CD4-positive, alpha-beta T cell treated with Interleukin-15 for 4 hours (primary cell): ENCODE measurements at regions not wholly inside any gene's neighbourhood (a gene's known extent, or its start where the extent isn't known, plus 50 kb on each side); places are given as distances from the start of the nearest gene placed in this dataset.
"Not testable (repeated sequence)": the region's sequence is repeated elsewhere in the genome, so short reads cannot be mapped to it uniquely, and the experiment has no call there.

Source experiments
- DNase-seq: peaks from one replicate; pipeline ENCODE4 v3.0.0-alpha.2; 2020; ENCODE audit warnings: low spot score

DNA sequence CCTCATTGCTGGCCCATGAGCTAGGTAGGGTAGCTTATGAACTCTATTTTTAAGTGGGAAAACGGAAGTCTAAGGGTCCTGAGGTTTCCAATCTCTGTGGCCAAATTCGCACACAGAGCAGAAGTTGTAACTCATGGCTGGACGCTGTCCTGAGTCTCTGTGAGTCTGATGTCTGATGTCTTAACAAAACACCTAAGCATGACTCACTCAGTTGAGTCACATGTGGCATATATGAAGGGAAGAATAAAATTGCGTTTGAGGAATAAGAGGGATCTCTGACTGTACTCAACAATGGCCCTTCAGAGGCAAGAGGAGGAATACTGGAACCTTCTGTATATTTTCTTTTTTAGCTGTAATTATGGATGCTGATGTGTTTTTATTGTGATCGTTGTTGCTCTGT, 569.7 kb downstream of the RIT2 start:
- no peak for DNase-seq

DNA sequence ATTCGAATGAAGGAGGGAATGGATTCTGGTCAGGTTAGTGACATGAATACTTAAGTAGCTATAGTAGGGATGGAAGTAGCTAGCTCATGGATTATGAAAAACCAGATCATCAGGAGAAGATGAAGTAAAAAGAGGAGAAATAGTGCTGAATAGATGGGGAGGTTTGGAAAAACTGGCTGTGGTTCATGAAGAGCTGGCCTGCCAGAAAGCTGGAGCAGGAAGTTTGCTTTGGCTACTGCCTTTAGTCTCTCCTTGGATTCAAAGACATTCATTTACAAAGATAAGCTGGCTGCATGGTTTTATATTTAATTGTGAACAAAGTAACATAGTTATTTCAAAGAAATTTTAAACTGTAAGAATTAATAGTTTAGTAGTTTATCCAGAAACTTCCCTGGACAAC, 567.0 kb downstream of the RIT2 start:
- DNase-seq = no peak

DNA sequence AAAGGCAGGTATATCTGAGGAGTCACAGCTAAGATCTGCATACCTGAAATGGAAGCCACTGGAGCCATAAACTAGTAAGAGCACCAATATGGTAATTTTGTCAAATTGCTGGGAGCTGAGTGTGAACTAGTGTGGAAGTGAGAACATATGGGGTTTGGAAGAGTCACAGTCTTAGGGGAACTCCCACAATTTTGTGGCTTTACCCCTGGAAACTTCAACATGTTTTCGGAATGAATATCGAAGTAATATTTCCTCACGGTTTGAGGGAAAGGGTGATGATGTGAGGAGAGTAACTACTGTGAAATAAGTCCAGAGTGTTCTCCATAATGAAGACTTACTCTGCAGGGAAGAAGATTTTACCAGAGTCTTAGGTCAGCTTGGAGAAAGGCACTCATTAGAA, 565.9 kb downstream of the RIT2 start:
- no peak for DNase-seq

DNA sequence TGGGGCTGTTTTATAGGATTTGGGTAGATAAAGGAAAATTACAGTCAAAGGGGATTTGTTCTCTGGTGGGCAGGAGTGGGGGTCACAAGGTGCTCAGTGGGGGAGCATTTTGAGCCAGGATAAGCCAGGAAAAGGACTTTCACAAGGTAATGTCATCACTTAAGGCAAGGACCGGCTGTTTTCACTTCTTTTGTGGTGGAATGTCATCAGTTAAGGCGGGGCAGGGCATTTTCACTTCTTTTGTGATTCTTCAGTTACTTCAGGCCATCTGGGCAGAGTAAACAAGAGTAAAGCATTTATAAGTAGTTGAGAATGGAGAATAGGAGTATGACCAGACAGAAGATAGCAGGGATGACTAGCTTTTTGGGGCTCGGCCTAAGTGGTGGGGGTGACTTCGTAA, 562.9 kb downstream of the RIT2 start:
- DNase-seq = not testable (repeated sequence)

DNA sequence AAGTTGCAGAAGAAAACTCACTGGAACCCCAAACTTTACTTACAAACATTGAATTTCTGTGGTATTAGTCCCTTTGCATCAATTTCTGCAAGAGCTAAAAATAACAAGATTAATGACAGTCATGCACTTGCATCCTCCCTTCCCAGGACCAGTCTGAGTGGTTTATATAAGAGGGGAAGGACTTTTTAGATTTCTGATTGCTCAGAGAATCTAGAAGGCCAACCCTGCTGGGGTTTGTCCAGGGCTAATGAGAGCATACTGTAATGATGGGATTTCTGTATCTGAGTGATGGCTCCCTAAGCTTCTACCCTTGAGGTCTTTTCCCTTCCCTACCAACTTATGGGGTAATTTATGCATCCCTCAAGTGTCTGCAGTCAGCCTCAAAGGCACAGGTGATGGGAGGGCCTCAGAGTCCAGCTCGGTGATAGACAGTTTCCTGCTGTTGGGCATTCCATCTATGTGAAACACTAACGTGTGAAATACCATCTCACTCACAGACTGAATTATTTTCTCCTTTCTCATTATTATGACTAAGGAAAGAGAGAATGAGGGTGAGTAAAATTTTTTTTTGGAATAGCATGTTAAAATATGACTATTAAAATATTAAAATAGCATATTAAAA, 556.3 kb downstream of the RIT2 start:
- no peak for DNase-seq

DNA sequence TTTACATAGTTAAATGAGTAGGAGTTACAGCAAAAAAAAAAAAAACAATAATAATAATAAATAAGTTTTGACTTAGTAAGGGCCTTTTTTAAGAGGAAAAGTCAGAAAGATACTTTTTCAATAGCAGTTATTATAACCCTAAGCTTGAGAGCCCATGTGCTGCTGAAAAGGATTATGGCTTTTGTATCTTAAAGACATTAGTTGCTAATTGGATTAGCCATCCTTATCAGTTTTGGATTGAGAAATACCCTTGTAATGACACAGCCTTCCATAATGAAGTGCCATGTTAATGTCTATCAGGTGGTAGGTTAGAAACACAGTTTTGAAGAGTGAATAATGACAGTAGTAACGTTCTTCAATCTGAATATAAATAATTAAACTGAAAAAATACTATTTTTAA, 554.0 kb downstream of the RIT2 start:
- no peak for DNase-seq

DNA sequence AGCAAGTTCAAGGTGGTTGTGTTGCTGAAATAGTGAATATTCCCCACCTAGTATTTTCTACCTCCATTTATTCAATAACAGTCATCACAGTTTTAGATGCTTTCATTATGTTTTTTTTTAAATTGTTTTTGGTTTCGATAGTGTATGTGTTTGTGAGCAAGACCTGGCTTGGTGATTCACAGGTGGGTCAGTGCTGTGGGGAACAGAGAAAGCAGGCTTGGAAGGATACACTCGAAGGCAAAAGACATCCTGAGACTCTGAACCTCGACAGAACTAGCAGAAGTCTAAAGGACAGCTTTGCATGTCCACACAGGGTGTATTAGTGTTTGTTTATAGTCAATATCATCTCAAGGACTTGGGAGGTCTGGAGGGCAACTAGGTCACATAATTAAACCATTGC, 551.5 kb downstream of the RIT2 start:
- DNase-seq = no peak

DNA sequence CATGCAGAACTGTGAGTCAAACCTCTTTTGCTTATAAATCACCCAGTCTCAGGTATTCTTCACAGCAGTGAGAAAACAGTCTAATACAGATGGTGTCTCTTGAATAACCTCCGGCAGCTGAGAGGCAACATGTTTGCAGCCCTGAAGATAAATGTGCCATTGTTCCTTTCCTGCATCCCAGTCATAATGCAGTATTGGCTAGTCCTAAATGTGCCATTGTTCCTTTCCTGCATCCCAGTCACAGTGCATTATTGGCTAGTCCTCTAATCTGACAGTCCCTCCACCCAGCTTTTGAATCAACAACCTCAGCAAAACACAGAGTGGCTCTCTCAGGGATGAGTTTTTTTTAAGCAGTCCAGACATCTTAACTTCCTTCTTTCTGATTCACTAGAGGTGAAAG, 550.7 kb downstream of the RIT2 start:
- no peak for DNase-seq

DNA sequence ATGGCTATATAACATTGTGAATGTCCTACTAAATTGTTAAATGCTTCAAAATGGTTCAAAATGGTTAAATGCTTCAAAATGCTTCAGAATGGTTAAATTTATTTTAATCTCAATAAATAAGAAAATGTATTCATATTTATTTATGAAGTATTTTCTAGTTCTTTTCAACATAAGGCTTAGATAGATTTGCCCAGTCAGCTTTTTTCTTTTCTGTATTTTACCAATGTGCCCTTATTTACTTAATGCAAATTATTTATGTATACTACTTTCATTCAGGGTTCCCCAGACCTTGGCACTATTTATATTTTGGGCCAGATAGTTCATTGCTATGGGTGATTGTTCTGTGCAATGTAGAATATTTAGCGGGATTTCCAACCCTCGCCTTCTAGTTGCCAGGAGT, 546.7 kb downstream of the RIT2 start:
- DNase-seq = no peak

DNA sequence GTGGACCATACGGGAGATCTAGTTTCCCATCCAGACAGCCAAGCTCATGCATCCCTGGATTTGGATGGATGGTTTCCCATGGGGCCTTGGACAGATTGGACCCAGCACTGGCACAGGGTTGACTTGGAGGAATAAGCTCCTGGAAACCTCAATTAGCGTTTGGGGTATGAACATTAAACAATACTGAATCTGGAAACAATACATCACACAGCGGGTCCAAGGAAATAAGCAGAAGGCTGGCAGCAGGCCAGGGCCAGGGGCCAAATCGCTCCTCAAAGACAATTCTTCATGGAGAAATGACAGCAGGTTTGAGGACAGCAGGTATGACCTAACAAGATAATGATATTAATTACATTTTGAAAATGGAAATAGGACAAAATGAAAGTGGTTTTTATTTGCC, 540.6 kb downstream of the RIT2 start:
- DNase-seq = no peak

DNA sequence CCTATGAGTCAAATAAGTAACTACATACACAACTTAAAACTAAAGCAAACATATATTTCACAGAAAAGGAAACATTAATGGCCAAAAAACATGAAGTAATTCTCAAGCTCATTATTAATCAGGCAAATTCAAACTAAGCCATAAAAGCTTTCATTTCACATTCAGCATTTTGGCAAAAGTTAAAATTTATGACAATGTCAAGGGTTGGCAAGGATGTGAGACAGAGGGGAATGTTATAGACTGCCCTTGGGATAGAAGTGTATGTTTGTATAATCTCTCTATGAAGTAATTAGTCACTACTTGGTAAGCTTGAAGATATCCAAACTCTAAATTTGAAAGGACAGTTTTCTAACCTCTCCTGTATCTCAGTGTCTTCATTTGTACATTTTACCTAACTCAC, 539.4 kb downstream of the RIT2 start:
- no peak for DNase-seq

DNA sequence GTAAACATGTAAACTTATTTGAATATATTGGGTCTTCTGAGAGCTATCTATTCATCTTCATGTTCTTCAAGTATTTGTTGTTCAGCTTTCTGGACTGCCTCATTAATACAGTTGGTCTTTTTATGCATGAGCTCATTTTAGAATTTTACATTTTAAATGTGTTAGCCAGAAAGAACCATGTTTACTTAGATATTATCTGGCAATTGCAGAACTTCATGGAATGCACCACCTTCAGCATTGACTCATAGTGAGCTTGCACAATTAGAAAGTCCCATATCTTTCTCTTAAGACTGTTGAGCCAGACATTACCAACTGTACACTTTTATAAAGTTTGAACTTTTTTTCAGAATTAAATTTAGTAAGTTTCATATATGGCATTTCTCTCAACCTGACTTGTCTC, 536.7 kb downstream of the RIT2 start:
- DNase-seq = no peak

DNA sequence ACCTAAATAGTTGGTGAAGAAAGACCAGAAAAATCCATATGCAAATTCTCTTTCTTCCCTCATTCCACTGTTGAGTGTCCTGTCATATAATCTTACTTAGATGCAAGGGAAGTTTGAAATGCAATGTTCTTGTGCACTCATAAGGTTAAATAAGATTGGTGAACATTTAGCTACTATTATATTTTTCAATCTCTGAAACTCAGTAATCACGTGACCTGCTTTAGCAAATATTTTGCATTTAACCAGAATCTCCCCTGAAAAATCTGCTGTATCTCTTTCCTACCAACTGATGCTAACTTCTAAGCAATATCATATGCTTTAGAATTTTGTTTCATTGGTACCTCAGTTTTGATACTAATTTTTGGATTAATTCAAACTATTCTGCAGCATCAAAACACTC, 533.2 kb downstream of the RIT2 start:
- DNase-seq = no peak

DNA sequence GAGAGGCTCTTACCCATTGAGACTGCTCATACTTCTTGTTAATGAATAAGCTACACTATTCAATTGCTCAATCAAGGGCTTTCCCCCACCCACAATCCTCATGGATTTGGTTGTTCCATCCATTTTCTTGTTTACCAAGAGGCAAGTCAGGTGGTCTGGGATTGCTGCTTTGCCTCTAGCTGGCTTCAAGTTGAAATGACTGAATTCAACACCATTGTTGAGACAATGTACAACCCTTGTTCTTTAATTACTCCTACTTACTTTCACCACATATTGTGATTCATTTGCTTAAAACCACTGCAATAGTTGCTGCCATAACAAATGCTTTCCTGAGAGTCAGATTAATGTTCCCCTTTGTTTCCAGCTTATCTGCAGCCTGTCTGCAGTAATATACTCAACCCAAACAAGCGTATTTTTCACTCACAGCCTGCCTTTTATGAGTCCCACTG, 532.2 kb downstream of the RIT2 start:
- no peak for DNase-seq

DNA sequence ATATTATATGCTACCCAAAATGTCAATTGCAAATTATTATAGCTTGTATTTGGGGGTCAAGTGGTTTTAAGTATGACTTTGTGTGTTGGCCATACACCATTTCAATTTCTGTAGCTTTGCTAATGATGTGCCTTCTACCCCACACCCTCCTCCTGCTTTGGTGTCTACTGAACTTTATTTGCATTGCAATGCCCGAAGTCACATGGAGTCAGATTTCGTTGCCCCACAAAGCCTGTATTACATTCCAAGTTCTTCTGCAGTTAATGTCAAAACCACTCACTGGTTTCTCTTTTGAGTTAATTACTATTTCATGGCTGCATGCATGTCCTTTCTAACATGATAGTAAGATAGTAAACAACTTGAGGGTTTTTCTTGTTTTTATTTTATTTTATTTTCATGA, 528.9 kb downstream of the RIT2 start:
- no peak for DNase-seq

DNA sequence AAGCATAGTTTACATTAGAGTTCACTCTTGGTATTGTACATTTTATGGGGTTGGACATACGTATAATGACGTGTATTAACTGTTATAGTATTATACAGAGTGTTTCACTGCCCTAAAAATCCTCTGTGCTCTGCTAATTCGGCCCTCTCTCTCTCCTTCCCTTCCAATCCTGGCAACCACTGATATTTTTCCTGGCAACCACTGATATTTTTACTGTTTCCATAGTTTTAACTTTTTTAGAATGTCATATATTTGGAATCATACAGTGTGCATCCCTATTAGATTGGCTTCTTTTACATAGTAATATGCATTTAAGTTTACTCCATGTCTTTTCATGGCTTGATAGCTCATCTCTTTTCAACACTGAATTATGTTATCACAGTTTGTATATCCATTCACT, 526.7 kb downstream of the RIT2 start:
- DNase-seq = no peak

DNA sequence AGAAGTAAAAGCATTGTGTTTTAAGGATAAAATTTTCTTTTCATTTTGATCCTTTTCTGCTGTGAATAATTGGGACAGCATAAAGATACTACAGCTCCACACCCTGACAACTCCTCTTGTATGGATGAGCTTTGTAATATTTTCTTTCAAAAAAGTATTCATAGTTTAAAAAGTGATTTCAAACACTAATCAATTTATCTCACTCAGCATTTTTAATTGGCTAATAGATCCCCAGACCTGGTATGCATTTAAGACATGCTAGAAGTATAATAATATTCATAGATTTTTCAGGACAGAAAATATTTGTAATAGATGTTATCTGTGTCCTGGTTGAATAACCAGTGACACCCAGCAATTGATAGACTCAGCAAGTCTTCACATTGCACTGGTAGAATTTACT, 510.7 kb downstream of the RIT2 start:
- DNase-seq = no peak

DNA sequence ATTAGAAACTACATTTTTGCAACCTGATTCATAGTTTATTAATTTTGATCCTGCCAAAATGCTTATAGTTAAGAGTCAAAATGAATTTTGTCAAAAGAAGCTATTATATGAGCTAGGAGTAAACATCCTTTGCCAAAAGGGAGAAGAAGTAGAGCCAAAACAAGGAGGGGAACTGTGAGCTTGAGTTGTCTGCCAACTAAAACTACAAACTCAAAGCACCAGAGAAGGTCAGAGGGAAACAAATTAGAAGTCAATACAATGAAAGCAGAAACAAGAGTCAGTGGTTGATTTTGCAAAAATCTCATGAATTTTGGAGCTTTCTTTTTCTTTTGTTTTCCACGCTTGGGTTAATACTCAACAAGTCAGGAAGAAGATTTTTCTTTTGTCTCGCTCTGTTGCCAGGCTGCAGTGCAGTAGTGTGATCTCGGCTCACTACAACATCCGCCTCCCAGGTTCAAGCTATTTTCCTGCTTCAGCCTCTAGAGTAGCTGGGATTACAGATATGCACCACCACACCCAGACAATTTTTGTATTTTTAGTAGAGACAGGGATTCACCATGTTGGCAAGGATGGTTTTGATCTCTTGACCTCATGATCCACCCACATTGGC, 508.5 kb downstream of the RIT2 start:
- no peak for DNase-seq

DNA sequence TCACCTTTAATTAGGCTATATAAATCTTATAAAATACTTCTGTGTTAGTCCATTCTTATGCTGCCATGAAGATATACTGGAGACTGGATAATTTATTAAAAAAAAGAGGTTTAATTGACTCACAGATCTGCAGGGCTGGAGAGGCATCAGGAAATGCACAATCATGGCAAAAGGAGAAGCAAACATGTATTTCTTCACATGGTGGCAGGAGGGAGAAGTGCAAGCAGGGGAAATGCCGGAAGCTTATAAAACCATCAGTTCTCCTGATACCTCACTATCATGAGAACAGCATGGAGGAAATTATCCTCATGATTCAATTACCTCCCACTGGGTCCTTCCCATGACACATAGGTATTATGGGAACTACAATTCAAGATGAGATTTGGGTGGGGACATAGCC, 504.4 kb downstream of the RIT2 start:
- DNase-seq = no peak

DNA sequence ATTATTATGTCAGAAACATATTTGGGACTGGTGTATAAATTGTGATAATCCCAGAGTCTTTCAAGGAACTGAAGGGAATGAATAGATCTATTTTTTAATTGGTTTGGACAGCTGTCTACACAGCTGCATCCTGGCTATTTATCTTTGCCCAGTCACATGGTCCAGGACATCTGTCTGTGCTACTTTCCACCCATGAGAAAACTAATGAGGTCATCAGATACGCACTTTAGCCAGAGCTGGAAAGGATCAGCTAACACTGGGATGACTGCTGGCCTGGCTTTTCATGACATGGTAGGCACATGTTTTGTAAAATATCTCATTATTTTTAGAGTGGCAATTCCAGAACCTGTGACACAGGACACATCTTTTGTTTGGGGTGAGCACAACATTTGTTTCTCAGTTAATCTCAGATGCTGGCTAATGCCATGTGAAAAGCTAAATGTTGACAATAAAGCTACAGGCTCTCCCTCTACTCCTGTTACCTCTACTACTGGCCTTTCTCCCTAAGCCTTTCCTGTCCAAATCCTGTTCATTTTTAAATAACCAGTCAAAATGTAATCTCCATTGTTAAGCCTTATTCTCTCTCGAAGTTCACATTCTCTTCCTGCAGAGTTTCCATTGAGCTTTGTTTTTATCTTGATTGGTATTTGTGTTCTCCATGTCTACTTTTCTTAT, 500.7 kb downstream of the RIT2 start:
- no peak for DNase-seq

DNA sequence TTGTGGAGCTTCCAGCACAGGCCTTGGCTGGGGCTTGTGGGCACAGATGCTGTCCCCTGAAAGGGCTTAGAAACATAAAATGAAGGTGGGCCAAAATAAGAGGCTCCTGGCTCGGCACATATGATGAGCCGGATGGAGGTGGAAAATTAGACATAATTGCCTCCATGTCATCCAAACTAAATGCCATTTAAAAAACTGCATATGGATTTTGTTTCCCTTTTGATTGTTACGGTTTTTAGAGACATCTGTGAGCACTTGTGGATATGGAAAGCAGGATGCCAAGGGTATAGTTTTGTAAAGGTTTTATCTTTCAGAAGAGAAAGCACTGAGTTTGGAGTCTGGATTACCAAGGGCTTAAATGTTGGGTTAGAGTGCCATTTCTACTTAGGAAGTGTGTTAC, 498.3 kb downstream of the RIT2 start:
- DNase-seq = no peak

DNA sequence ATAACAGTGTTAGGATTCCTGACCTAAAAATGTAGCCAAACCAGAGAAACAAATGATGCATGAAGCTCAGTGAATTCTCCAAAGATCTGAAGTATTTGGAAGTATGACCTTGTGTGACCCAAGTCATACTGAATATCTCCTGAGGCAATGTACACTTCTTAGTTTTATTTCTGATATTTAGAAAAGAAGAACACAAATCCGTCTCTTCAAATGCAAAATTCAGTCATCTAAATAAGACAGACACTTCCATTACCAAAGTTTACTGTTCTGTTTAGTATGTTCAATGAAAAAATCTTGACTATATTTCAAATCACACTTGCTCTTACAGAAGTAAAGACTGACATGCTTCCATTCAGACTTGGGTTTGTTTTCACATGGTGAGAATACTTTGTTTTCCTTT, 495.7 kb downstream of the RIT2 start:
- DNase-seq = no peak

DNA sequence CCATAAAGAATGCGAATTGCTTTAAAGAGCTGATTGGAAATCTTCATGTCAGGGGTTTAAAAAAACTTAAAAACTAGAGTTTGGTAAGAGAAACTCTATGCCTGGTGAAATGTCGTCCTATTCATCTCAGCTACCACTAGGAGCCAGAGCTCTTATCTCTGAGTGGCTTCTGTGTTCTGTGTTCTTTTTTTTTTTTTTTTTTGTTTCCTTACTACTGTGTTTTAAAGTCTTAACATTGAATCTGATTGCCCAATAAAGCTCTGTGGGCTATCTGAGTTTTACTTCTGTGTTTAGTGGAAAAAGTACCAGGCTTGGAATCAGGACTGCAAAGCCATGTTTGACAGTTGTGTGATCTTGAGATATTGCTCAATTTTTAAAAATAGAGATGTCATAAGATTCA, 494.8 kb downstream of the RIT2 start:
- DNase-seq = no peak

DNA sequence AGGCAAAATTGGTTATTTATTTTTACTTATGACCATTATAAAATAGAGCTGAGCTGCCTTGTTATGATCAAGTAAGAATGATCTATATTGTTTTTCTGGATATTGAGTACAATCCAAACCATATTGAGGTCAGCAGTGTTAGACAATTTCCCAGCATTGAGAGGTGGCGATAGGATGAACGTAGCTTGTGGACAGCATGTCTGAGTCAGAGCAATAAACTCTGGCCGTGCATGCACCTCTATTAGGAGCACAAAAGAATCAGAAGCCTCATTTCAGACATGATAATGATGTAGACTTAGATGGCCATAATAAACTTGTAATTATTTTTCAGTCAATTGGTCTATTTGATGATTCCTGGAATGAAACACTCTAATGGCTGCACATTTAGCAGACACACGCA, 491.6 kb downstream of the RIT2 start:
- no peak for DNase-seq
